NK-92 treated with Interleukin-12 subunit alpha and Interleukin-12 subunit beta, amount 100 ng/mL, for 24 hours (cell line): ENCODE measurements at regions not wholly inside any gene's neighbourhood (a gene's known extent, or its start where the extent isn't known, plus 50 kb on each side); places are given as distances from the start of the nearest gene placed in this dataset.
"Not testable (repeated sequence)": the region's sequence is repeated elsewhere in the genome, so short reads cannot be mapped to it uniquely, and the experiment has no call there.

ENCODE experiments used
- DNase-seq: peaks from one replicate; lab custom pipeline; 2025; lab: John Stamatoyannopoulos, UW

DNA sequence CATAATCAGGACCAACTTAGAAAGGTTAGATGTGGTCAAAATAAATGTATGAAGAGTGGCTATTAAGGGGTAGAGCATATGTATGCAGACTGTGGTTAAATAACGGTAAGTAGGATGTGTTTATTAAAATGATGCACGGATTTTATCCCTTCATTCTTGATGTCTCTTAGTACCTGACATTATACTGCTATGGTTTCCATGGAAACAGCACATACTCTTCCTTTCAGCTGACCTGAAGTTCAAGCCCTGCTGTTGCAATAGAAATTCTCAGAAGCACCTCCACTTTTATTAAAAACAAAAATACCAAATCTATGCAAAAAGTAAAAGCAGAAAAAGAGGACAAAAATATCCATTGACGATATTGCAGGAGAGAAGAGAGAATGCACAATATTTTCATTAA, 381.4 kb downstream of the RWDD3 start:
- no peak for DNase-seq

DNA sequence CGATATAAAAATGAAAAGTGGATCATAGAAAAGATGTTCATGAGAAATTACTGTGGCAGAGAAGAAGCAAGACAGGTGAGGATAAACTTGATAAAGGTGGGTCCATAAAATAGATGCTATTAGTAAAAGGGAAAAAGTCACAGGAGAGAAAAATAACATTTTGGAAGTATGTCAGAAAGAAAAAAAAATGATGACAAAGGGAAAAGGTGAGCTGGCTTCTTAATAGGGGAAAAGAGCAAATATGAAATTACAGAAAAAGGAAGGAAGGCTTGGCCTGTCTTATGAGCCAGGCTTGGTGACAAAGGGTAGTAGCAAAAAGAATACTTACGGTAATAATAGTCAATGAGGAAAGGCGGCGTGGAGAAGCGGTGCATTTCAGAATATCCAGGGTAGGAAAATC, 386.1 kb downstream of the RWDD3 start:
- no peak for DNase-seq

DNA sequence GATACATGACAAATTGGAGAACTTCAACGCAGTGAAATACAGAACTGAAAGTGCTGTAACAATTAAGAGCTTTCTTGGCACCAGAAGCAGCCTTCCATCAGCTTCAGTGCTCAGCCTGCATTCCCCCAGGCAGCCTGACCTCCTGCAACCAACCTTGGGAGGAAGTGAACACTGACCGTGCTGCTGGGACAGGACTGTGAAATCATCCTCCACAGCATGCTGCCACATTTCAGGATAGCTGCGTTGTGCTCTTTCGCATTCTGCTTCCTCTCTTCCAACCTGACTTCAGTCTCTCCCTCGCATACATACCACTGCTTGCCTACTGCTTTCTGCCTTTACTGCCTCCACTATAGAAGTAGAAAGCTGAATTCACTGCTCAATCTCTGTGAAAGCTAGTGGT, 388.6 kb downstream of the RWDD3 start:
- no peak for DNase-seq

DNA sequence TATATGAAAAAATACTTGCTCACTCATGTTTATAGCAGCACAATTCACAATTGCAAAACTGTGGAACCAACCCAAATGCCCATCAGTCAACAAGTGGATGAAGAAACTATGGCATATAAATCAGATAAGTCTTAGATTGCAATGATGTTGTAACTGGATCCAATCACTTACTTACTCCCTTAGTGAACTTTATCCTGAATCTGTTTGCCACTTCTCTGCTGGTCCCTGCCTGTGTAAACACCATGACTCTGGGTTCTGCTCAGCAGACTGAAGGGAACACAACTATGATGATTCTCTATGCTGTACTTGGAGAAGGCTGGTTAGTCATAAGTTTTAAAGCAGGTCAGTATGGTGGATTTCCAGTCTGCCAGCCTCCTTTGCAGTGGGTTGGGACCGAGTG, 391.2 kb downstream of the RWDD3 start:
- no peak for DNase-seq

DNA sequence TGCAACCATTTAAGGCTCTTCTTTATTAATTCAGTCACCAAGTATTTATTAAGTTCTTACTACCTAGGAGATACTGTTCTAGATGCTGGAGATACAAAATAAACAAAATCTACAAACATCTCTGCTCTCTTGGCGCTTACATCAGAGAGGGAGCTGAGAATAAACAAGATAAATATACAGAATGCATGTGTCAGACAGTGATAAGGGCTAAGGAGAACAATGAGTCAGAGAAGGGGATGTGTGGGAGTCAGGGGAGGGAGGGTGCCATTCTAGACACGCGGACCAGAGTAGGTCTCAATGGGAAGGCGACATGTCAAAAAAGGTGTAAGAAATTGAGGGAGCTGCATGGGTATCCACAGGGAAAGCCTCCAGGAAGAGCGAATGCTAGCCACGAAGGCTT, 393.2 kb downstream of the RWDD3 start:
- DNase-seq = no peak

DNA sequence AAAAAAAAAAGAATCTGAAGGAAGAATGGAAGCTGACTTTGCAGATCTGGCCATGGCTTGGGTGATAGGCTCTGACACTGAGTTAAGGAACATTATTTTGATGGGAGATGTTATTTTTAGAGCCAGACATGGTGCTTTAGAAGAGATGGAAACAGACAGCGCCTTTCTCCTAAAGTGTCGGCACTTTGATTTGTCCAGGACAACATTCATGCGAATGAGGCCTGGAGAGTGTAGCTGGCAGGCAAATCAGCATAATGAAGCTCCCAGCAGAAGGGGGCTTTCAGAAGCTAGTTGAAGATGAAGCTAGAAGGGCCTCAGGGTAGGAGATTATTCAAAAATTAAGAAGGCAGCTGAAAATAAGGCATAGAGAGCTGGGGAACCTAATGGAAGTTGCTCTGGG, 397.7 kb downstream of the RWDD3 start:
- DNase-seq = no peak

DNA sequence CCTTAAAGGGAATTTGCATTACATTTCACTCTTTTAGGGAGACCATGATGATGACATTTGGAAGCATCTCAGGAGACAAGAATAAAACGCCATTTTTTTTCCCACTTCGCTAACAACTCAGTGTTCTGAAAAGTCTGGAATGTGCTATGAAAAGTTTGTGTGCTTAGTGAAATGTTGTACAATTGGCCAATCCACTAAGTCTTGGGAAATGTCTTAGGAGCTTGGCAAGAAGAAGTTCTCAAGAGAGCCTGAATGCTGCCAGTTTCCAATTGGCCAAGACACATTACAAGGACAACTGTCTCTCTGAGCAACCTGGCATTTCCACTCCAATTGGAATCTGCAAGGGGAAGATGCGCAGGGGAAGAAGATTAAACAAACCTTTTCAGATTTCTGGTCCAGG, 401.8 kb downstream of the RWDD3 start:
- no peak for DNase-seq

DNA sequence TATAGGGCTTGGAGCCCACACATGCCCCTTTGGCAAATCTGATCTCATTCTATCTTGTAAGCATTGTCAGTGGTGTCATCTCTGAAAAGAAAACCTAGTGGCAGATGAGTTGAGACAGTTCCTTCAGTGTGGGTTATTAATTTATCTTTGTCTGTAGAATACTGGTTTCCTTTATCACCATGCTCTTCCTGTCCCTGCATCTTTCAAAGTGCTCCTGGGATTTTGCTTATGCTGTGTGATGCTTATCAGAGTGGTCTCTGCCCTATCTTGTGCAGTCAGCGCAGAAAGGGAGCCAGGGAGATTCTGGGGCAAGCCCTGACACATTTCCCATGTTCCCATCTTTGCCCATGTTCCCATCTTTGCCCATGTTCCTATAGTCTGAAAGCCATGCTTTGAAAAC, 402.9 kb downstream of the RWDD3 start:
- no peak for DNase-seq

DNA sequence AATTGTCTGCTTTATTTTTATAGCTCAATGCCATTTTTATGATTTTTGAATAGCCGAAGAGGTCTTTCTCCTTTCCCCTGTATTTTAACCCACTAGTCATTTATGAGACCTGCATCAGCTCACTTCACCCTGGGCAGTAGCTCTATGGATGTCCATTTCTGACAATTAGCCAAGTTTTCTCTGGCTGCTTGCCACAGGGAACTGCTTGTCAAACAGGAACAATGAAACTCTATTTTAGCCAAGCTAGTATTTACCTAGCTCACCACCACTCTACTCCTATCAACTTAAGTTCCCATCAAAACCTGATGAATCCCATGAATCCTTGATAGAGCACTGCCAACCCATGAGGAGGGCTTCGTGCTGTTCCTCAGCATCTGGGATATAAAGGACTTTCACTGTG, 406.7 kb downstream of the RWDD3 start:
- DNase-seq = no peak

DNA sequence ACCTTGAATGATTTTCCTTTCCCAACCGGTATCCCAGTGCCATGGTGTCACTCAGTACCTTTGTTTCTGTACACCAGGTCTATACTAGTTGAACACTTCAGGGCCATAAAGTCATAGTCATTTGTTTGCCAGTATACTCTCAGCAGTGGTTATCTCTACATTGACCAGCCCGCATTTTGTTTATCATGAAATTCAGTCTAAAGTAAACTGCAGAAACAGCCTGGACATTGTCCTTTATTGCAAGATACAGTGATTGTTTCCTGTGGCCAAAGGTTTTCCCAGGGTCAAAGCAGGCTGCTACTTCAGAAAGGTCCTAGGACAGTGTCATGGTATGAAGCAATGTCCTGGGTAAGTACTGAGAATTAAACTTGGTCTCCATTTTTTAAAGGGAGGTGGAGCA, 407.4 kb downstream of the RWDD3 start:
- DNase-seq = no peak

DNA sequence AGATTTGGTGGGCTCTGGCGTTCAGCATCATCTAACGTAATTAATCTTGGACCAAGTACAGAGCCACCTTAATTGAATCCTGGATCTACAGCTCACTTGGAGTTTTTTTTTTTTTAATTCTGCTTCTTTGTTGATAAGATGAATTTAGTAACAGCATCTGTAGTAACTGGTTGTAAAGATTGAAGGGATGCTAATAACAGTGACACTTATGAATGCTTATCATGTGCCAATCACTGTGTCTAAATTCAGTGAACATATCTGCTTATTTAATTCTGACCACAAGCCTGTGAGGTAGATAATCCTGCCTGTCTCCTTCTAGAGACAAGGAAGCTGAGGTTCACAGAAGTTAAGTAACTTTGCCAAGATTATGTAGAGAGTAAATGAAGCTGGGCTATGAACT, 408.0 kb downstream of the RWDD3 start:
- no peak for DNase-seq

DNA sequence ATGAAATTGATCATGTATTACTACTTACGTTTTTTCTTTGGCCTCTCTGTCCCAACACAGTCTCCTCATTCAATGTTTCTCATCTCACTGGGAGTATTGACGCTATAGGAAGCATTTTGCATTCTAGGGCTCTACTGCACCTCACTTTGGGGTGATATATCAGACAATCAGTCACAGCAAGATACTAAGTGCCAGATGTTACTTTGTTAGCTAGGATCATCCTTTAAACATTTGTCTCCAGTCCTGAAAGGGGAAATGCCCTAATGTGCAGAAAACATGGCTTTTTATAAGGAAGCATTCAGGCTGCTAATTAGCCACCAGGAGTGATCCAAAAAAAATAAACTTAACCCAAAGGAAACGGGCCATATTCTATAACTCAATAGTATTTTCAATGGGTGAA, 409.1 kb downstream of the RWDD3 start:
- DNase-seq = no peak

DNA sequence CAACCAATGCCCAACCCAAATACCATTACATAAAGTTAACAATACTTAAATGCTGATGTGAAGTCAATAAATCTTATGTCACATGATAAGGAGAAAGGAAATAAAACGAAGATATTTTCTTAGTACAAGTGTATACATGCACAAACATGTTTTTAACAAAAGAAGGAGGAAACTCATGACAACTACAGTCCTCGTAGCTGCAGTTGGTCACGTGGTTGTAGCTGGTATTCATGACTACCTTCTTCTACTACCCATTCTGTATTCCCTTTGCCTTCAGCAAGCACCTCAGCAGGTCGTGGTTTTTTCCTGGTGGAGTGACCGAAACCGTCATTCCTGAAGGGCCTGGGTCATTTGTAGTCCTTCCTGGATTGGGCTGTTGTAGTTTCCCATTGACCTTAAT, 411.1 kb downstream of the RWDD3 start:
- not testable (repeated sequence) for DNase-seq

DNA sequence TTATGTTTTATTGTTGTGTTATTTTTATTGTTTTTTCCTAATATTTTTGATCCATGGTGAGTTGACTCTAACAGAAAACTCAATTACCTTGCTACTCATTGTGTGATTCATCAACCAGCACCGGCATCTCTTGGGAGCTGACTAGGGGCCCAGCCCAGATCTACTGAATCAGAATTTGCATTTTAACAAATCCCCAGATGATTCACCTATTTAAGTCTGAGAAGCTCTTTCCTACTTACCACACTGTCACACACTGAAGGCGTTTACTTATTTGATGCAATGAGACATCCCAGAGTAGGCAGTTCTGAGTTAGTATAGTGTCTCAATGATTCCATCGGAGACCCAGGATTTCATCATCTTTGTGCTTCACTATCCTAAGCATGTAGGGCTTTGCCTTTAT, 416.6 kb downstream of the RWDD3 start:
- DNase-seq = no peak

DNA sequence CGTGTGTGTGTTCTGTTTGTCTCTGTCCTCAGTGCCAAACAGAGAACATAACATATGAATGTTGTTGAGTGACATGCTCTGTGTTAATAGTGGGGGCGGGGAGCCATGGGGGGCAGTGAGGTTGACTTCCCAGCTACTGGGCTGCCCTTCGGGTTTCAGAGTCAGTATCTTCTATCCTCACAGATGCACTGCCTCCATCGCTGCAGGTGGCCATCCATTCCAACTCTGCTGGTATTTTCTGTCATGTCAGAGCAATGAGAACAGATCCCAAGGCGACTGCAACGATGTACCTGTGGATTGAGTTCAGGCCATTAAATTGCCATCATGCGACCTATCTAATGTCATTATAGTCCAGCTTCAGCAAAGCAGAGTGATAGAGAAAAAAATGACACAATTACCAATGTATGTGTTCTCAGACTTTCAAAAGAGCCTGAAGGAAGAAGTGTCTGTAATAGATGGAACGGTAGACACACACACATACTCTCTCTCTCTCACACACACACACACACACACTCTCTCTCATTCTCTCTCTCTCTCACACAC, 418.5 kb downstream of the RWDD3 start:
- no peak for DNase-seq

DNA sequence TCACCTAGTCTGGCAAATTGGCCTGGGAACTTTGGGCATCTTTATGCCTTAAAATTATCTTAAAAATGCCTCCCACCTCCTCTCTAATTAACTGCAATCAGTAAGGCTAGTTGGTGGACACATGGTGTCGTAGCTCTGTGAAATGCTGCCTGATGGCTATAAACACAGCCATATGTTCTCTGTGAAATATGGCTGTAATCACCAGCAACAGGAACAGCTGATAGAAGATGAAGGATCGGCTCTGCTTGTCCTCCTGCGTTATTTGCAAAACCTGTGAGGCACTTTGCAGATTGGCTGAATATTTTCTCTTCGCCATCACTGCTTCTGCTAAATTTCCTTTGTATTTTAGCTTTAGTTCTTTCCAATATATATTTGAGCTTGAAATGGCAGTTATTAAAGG, 419.6 kb downstream of the RWDD3 start:
- DNase-seq = no peak

DNA sequence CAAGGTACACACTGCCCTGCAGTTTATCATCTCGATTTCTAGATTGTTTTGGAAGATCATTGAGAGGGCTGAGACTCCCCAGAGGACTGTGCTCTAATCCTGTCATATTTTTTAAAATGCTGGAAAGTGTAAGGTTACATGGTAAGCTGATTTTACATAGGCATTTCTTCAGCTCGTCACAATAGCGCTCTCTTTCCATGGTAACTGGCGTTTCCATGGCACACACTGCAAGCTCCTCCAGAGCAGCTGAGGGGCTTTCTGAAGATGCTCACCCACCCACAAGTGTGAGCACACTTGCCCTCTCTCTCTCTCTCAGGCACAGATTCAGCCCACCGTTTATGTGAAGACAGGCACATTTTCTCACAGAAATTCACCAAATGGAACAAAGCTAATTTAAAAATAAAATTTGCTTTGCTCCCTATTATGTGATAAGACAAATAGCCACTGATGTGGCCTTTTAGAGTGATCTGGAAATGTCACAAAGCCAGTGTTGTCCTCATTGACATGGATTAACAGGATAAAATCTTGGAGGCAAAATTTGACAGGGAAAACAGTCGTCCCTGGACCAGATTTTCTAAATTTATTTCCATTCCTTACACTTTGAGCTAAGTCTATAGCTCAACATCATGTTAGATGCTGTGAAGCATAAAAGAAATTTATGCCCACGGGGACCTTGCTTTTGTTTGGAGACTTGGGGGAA, 421.5 kb downstream of the RWDD3 start:
- DNase-seq = no peak

DNA sequence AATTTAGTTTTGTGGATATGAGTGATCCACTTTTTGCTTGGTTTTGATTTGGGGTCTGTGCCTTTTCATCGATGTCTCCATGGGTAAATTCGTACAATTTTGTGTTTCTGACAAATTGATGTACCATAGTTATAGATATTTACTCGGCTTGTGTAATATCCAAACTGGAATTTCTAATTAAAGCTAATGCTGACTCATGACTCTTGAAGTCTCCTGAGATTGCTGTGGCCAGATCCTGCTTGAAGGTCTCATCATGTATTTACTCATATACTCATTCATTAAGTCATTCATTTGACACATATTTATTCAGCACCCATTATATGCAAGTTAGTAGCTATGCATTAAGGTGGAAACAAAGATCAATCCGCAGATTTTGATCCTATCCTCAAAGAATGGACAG, 423.2 kb downstream of the RWDD3 start:
- no peak for DNase-seq

DNA sequence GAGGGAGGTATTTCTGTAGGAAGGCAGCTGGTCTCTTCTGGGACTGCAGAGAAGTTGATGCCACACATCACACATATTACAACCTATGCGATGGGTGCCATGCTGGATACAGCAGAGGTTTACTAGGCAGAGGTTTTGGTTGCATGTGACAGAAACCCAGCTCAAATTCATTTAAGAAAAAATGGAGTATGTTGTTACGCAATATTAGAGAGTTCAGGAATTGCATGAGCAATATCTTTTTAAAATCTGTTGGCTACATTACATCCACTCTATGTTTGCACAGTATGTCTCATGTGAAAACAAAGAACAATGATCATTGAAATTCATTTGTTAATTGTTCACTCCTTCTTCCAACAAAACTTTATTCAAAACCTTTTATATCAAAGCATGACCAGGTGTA, 425.2 kb downstream of the RWDD3 start:
- no peak for DNase-seq

DNA sequence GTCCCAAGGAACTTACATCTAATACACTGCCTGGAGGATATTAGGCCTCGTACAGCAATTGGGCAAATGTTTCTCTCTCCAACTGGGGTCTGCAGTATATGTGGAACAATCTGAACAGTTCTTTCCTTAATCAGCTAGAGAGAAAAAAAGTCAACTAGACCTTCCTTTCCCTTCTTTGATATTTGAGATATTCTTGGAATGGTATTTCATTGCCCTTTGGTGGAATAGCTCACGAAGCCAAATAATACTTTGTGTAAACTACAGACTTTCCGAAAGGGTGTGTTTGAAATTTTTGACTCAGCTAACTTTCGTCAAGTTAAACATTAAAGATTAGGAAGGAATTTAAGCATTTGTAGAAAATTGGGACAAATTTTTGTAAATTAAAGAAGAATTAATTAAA, 425.6 kb downstream of the RWDD3 start:
- no peak for DNase-seq

DNA sequence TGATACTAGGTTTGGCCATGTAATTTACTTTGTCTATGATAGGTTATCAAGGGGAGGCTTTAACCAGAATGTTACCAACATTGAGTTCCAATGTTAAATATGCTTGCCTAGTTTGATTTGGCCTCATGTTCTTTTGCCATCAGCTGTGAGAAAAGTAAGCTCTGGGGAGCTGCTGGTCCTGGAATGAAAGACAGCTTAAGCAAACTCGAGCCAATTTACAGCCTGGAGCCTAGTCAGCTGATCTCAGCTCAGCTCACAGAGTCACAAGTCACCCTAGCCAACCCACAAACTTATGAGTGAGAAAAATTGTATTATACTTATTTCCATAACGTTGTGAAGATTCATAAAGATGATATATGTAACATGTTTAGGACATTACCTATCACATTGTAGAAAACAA, 426.7 kb downstream of the RWDD3 start:
- no peak for DNase-seq

DNA sequence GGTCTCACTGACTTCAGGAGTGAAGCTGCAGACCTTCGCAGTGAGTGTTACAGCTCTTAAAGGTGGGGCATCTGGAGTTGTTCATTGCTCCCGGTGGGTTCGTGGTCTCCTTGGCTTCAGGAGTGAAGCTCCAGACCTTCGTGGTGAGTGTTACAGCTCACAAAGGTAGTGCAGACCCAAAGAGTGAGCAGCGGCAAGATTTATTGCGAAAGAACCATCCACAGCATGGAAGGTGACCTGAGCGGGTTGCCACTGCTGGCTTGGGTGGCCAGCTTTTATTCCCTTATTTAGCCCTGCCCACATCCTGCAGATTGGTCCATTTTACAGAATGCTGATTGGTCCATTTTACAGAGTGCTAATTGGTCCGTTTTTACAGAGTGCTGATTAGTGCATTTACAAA, 429.5 kb downstream of the RWDD3 start:
- not testable (repeated sequence) for DNase-seq

DNA sequence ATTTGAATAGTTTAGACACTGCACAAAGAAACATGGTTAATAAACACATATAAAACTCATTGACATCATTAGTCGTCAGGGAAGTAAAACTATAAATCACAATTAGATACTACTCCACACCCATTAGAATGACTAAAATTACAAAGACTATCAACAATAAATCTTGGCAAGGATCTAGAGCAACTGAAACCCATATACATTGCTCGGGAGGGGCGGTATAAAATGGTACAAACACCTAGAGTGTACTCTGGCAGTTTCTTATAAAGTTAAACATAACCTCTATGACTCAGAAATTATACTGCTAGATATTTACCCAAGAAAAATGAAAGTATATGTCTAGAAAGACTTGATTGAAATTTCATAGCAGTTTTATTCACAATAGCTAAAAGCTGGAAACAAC, 434.2 kb downstream of the RWDD3 start:
- DNase-seq = no peak

DNA sequence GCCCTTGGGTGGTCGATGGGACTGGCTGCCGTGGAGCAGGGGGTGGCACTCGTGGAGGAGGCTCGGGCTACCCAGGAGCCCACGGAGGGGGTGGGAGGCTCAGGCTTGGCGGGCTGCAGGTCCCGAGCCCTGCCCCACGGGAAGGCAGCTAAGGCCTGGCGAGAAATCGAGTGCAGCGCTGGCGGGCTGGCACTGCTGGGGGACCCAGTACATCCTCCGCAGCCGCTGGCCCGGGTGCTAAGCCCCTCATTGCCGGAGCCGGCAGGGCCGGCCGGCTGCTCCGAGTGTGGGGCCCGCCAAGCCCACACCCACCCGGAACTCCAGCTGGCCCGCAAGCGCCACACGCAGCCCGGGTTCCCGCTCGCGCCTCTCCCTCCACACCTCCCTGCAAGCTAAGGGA, 435.6 kb downstream of the RWDD3 start:
- DNase-seq = not testable (repeated sequence)
